Upper lobe of left lung (tissue), 4 donors: ENCODE measurements at regions not wholly inside any gene's neighbourhood (a gene's known extent, or its start where the extent isn't known, plus 50 kb on each side); places are given as distances from the start of the nearest gene placed in this dataset.

Experiments used
- CTCF ChIP-seq, 6 experiments: fragments of 450-650 bp in 4 of 6; fragments of 200-600 bp in 2 of 6; sonication (generic) in 2 of 6; IDR thresholded peaks; one replicate each; pipeline ENCODE4 v1.5.1; 2016 to 2019; ENCODE audit warnings: antibody characterized with exemption in 6 of 6
- POLR2A ChIP-seq, 4 donors: fragments of 450-650 bp; IDR thresholded peaks; one replicate each; pipeline ENCODE4 v1.5.1; 2016 to 2017; ENCODE audit warnings: antibody characterized with exemption in 4 of 4, mild to moderate bottlenecking in 2 of 4
- POLR2AphosphoS5 ChIP-seq, 2 donors: sonication (generic); formaldehyde crosslinking; IDR thresholded peaks; one replicate each; pipeline ENCODE4 v1.5.1; 2017; ENCODE audit warnings: antibody characterized with exemption in 2 of 2

GRCh38 chr10:14382022-14382421, 51.3 kb upstream of the FRMD4A start:
- TF ChIP-seq POLR2AphosphoS5 (IDR thresholded peaks at IDR 0.05): no peak
- TF ChIP-seq CTCF (IDR thresholded peaks at IDR 0.05): no peak
- TF ChIP-seq POLR2A (IDR thresholded peaks at IDR 0.05): no peak
